HG03354 (cell line): ENCODE measurements at regions not wholly inside any gene's neighbourhood (a gene's known extent, or its start where the extent isn't known, plus 50 kb on each side); places are given as distances from the start of the nearest gene placed in this dataset.

Source experiments
- ATAC-seq: cut with Tn5 transposase; IDR thresholded peaks from one replicate; pipeline ENCODE4 v1.9.1; 2021; ENCODE audit warnings: mild to moderate bottlenecking; ENCODE audit not compliant: unreplicated experiment, poor library complexity, severe bottlenecking

GRCh38 chr1:164311377-164311776, 247.6 kb upstream of the PBX1 start:
- ATAC-seq: no peak

- no peak for ATAC-seq
Measured at GRCh38 chr1:164320790-164321731, 237.9 kb upstream of the PBX1 start.

- ATAC-seq: no peak
Measured at GRCh38 chr1:164325786-164326185, 233.2 kb upstream of the PBX1 start.

GRCh38 chr1:164333387-164333786, 225.6 kb upstream of the PBX1 start:
- no peak for ATAC-seq

- ATAC-seq: no peak
Measured at GRCh38 chr1:164337394-164337793, 221.6 kb upstream of the PBX1 start.

- no peak for ATAC-seq
Measured at GRCh38 chr1:164337885-164338284, 221.1 kb upstream of the PBX1 start.

GRCh38 chr1:164343189-164343588, 215.8 kb upstream of the PBX1 start:
- no peak for ATAC-seq

- ATAC-seq: no peak
Measured at GRCh38 chr1:164347980-164348379, 211.0 kb upstream of the PBX1 start.

- ATAC-seq: no peak
Measured at GRCh38 chr1:164356511-164356910, 202.5 kb upstream of the PBX1 start.

- no peak for ATAC-seq
Measured at GRCh38 chr1:164360265-164360664, 198.7 kb upstream of the PBX1 start.

- no peak for ATAC-seq
Measured at GRCh38 chr1:164361927-164362326, 197.1 kb upstream of the PBX1 start.

- no peak for ATAC-seq
Measured at GRCh38 chr1:164363980-164364379, 195.0 kb upstream of the PBX1 start.

GRCh38 chr1:164366014-164366413, 193.0 kb upstream of the PBX1 start:
- ATAC-seq: no peak

- no peak for ATAC-seq
Measured at GRCh38 chr1:164369698-164370365, 189.2 kb upstream of the PBX1 start.

GRCh38 chr1:164380893-164381292, 178.1 kb upstream of the PBX1 start:
- ATAC-seq: no peak

GRCh38 chr1:164382384-164382783, 176.6 kb upstream of the PBX1 start:
- no peak for ATAC-seq

- no peak for ATAC-seq
Measured at GRCh38 chr1:164384262-164384661, 174.7 kb upstream of the PBX1 start.

GRCh38 chr1:164417016-164417704, 141.8 kb upstream of the PBX1 start:
- ATAC-seq: no peak

- ATAC-seq: no peak
Measured at GRCh38 chr1:164423136-164423535, 135.8 kb upstream of the PBX1 start.

- ATAC-seq: no peak
Measured at GRCh38 chr1:164433141-164433817, 125.7 kb upstream of the PBX1 start.
